DMS114 treated with DMSO at 0.1 percent for 48 hours (cell line): ENCODE measurements at regions not wholly inside any gene's neighbourhood (a gene's known extent, or its start where the extent isn't known, plus 50 kb on each side); places are given as distances from the start of the nearest gene placed in this dataset.

Experiments used
- DNase-seq: peaks from one replicate; lab custom pipeline; 2025; ENCODE audit not compliant: unreplicated experiment; lab: John Stamatoyannopoulos, UW

- no peak for DNase-seq
Measured at GRCh38 chr10:2951235-2951835, 116.0 kb upstream of the PFKP start.

- no peak for DNase-seq
Measured at GRCh38 chr10:2950546-2950945, 116.8 kb upstream of the PFKP start.

GRCh38 chr10:2949948-2950354 lies 117.4 kb upstream of the PFKP start:
- no peak for DNase-seq

GRCh38 chr10:2949221-2949947 lies 118.0 kb upstream of the PFKP start:
- no peak for DNase-seq

- no peak for DNase-seq
Measured at GRCh38 chr10:2948127-2948854, 119.1 kb upstream of the PFKP start.

- no peak for DNase-seq
Measured at GRCh38 chr10:2944788-2945187, 122.6 kb upstream of the PFKP start.

GRCh38 chr10:2943932-2944614 lies 123.3 kb upstream of the PFKP start:
- no peak for DNase-seq

GRCh38 chr10:2942938-2943337 lies 124.4 kb upstream of the PFKP start:
- no peak for DNase-seq

- peak; percentile 22 for DNase-seq
Measured at GRCh38 chr10:2938869-2939268, 128.5 kb upstream of the PFKP start.

GRCh38 chr10:2936816-2937215 lies 130.5 kb upstream of the PFKP start:
- DNase-seq, result no peak

GRCh38 chr10:2935647-2936386 lies 131.5 kb upstream of the PFKP start:
- no peak for DNase-seq

GRCh38 chr10:2933924-2934323 lies 133.4 kb upstream of the PFKP start:
- DNase-seq, result no peak

GRCh38 chr10:2933519-2933918 lies 133.8 kb upstream of the PFKP start:
- no peak for DNase-seq

- DNase-seq, result no peak
Measured at GRCh38 chr10:2933071-2933470, 134.3 kb upstream of the PFKP start.

GRCh38 chr10:2929480-2930258 lies 137.7 kb upstream of the PFKP start:
- DNase-seq, result no peak

- peak; percentile 49 for DNase-seq
Measured at GRCh38 chr10:2927958-2928840, 139.1 kb upstream of the PFKP start.

- DNase-seq, result no peak
Measured at GRCh38 chr10:2926918-2927660, 140.3 kb upstream of the PFKP start.

GRCh38 chr10:2925631-2926030 lies 141.7 kb upstream of the PFKP start:
- no peak for DNase-seq

- DNase-seq, result no peak
Measured at GRCh38 chr10:2924431-2924830, 142.9 kb upstream of the PFKP start.
